Right lobe of liver (tissue), 6 donors: ENCODE measurements at regions not wholly inside any gene's neighbourhood (a gene's known extent, or its start where the extent isn't known, plus 50 kb on each side); places are given as distances from the start of the nearest gene placed in this dataset.

Experiments used
- ATAC-seq, 4 donors: fragments of 200-7000 bp; cut with Tn5 transposase; one replicate each; pipeline ENCODE4 v1.9.1; 2020; ENCODE audit warnings: mild to moderate bottlenecking in 4 of 4, moderate library complexity in 4 of 4
- DNase-seq, 3 donors: peaks; one replicate each; pipeline ENCODE4 v3.0.0-alpha.2; 2020
- H3K27ac ChIP-seq, 3 donors: fragments of 200-600 bp; one replicate each; pipeline ENCODE4 v1.8.0; 2022
- H3K27me3 ChIP-seq, 2 donors: fragments of 200-600 bp; one replicate each; pipeline ENCODE4 v1.8.0; 2022
- H3K36me3 ChIP-seq, 4 donors: fragments of 200-600 bp; sonication (generic) in 1 of 4; one replicate each; pipeline versions ENCODE4 v1.5.1 to v1.8.0; 2017 to 2022; ENCODE audit warnings: control low read depth in 1 of 4
- H3K4me1 ChIP-seq, 4 donors: fragments of 200-600 bp; sonication (generic) in 1 of 4; one replicate each; pipeline versions ENCODE4 v1.5.1 to v1.8.0; 2017 to 2022; ENCODE audit warnings: control low read depth in 1 of 4
- H3K4me3 ChIP-seq, 3 donors: fragments of 200-600 bp; one replicate each; pipeline ENCODE4 v1.8.0; 2022
- H3K9me3 ChIP-seq, 4 donors: fragments of 200-600 bp; sonication (generic) in 1 of 4; one replicate each; pipeline versions ENCODE4 v1.5.1 to v1.8.0; 2017 to 2022; ENCODE audit warnings: control low read depth in 1 of 4
- POLR2A ChIP-seq: fragments of 450-650 bp; IDR thresholded peaks from one replicate; pipeline ENCODE4 v1.6.1; 2017; ENCODE audit warnings: antibody characterized with exemption, mild to moderate bottlenecking
- WGBS: methylation state at CpG from one replicate; pipeline ENCODE4 v1.1.6; 2018; ENCODE audit warnings: low coverage, low lambda C conversion rate; ENCODE audit not compliant: insufficient coverage; ENCODE audit errors: missing lambda C conversion rate; 5-methylcytosine and 5-hydroxymethylcytosine counted together
- intact Hi-C, 2 donors: fragments of 100-400 bp; cut with DNase I; formaldehyde crosslinking; loops; one replicate each; pipeline versions ENCODE4 v1.11.2 to v1.14.1; 2022
- TF ChIP-seq, protein P1 (sequence below), 4 donors: fragments of 200-600 bp in 3 of 4; fragments of 450-650 bp in 1 of 4; IDR thresholded peaks; one replicate each; pipeline versions ENCODE4 v1.5.1 to v1.8.0; 2016 to 2022; ENCODE audit warnings: antibody characterized with exemption in 4 of 4, mild to moderate bottlenecking in 2 of 4
- donor health status: DM: no; HTN: yes; CAD: no.
- donor health status: DM: no; HTN: no; CAD: no.
- donor health status: DM: no; HTN: no; CAD: no.
- donor health status: DM: no; HTN: yes; CAD: no.
- donor health status: DM: no; HTN: yes; CAD: no.

DNA sequence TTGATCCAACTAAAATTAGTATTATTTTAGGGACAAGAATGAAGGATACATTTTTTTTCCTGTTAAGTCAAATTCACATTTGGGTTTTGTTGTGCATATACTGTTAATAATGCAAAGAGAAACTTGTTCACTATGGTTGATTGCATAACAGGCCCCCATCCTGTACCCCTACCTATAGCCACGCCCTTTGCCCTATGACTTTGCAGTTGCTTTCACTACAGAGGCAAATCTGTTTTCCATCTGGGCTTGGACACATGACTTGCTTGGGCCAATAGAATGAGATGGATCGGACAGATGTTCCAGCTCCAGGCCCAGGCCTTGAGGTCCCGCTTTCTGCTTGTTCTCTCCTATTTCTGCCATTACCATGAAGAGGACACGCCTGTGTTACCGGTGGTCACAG is 278.5 kb upstream of the HNRNPA3 start:
- no peak for TF ChIP-seq POLR2A
- TF ChIP-seq, protein P1, sequence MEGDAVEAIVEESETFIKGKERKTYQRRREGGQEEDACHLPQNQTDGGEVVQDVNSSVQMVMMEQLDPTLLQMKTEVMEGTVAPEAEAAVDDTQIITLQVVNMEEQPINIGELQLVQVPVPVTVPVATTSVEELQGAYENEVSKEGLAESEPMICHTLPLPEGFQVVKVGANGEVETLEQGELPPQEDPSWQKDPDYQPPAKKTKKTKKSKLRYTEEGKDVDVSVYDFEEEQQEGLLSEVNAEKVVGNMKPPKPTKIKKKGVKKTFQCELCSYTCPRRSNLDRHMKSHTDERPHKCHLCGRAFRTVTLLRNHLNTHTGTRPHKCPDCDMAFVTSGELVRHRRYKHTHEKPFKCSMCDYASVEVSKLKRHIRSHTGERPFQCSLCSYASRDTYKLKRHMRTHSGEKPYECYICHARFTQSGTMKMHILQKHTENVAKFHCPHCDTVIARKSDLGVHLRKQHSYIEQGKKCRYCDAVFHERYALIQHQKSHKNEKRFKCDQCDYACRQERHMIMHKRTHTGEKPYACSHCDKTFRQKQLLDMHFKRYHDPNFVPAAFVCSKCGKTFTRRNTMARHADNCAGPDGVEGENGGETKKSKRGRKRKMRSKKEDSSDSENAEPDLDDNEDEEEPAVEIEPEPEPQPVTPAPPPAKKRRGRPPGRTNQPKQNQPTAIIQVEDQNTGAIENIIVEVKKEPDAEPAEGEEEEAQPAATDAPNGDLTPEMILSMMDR (IDR thresholded peaks at IDR 0.05): no peak
- Histone ChIP-seq H3K36me3 (no peaks in the 10 kb centered on the region), H3K27ac (no peak overlapping the region), H3K27me3 (no peaks in the 10 kb centered on the region), H3K4me3 (no peak overlapping the region), H3K4me1 (no peaks in the 10 kb centered on the region), H3K9me3 (no peaks in the 10 kb centered on the region)
- DNase-seq: no peak
- no peak for ATAC-seq
- intact Hi-C loops: no loop called here
- WGBS: 89% methylated on average over 5 of the region's 5 CpGs

DNA sequence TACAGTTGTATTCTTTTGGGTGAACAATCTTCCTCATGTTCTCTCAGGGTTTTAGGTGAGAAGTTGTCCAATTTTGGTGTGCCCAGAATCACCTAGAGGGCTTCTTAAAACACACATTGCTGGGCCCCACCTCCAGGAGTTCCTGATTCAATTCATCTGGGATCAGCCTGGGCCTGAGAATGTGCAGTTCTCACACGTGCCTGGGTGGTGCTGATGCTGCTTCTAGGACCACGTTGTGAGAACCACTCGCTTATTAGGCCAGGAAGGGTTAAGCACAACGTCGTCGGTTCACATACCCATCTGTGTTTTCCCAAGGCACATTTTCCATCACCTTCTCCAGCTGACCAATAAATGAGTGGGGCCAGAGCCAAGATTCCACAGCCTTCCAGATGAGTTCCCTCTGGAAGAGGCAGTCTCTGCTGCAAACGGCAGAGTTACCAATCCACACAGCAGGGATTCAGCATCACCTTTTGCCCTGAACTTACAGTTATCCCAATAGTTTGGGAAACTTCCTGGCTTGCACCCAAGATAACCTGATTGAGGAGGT is 277.7 kb upstream of the HNRNPA3 start:
- Histone ChIP-seq H3K36me3 (no peaks in the 10 kb centered on the region), H3K9me3 (no peaks in the 10 kb centered on the region), H3K4me3 (no peak overlapping the region), H3K27ac (no peak overlapping the region), H3K4me1 (no peaks in the 10 kb centered on the region), H3K27me3 (no peaks in the 10 kb centered on the region)
- intact Hi-C loops: no loop called here
- ATAC-seq (no peak), DNase-seq (no peak)
- TF ChIP-seq, protein P1 (IDR thresholded peaks at IDR 0.05): no peak
- no peak for TF ChIP-seq POLR2A
- WGBS: 37% methylated on average over 2 of the region's 7 CpGs

DNA sequence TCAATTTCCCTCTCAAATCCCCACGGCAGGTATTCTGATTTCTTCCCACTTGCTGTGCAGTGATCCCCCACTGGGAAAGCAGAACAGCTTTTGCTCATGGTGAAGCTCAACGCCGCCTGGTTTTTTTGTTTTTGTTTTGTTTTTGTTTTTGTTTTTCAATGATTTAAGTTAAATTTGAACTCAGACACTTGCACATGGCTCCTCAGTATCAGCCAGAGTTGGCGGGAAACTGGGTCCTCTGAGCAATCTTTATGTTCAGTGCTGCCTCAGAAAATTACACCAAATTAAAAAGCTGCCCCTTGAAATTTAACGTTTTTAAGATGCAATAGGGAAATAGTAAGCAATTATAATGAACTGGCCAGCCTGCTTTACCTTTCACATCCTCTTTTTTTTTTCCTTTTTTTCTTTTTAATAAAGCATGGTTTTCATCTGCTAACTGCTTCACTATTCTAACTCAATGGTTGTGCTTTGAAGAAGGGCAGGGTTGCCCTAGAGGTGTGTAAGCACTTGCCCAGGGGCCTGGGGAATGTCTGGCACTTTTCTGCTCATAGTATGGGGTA is 277.0 kb upstream of the HNRNPA3 start:
- no peak for ATAC-seq
- H3K4me1 ChIP-seq: no peaks in the 10 kb centered on the region
- no peak overlapping the region for H3K4me3 ChIP-seq
- no peak overlapping the region for H3K27ac ChIP-seq
- intact Hi-C loops: no loop called here
- no peaks in the 10 kb centered on the region for H3K36me3 ChIP-seq
- H3K27me3 ChIP-seq: no peaks in the 10 kb centered on the region
- H3K9me3 ChIP-seq: no peaks in the 10 kb centered on the region
- no peak for DNase-seq
- 41% methylated on average over 5 of the region's 5 CpGs for WGBS
- TF ChIP-seq, protein P1 (IDR thresholded peaks at IDR 0.05): no peak
- TF ChIP-seq POLR2A: no peak

DNA sequence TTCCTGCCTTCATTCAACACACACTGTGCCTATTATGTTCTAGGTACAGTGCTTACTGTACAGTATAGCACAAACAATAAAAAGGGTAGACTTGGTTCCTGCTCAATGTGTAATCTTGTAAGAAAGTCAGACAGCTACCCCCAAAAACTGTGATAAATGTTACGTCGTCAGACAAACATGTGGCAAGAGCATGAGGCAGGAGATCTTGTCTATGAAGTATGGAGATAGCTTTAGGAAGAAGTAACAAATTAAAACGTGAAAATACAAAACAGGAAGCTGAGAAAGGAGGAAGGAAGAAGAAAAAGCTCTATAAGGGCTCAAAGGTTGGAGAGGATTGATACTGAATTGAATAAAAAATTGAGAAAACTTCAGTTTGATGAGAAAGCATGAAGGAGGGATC is 276.2 kb upstream of the HNRNPA3 start:
- Histone ChIP-seq H3K9me3 (no peaks in the 10 kb centered on the region), H3K4me3 (no peak overlapping the region), H3K27me3 (no peaks in the 10 kb centered on the region), H3K27ac (no peak overlapping the region), H3K36me3 (no peaks in the 10 kb centered on the region), H3K4me1 (no peaks in the 10 kb centered on the region)
- no peak for ATAC-seq
- TF ChIP-seq, protein P1 (IDR thresholded peaks at IDR 0.05): no peak
- TF ChIP-seq POLR2A: no peak
- no peak for DNase-seq
- intact Hi-C loops: no loop called here
- 36% methylated on average over 3 of the region's 3 CpGs for WGBS
